NOMO-1 treated with dmso at 0.1 percent for 144 hours (cell line): ENCODE measurements at regions not wholly inside any gene's neighbourhood (a gene's known extent, or its start where the extent isn't known, plus 50 kb on each side); places are given as distances from the start of the nearest gene placed in this dataset.
"Not testable (repeated sequence)": the region's sequence is repeated elsewhere in the genome, so short reads cannot be mapped to it uniquely, and the experiment has no call there.

Experiments
- DNase-seq: peaks from one replicate; lab custom pipeline; 2025; ENCODE audit not compliant: unreplicated experiment; lab: John Stamatoyannopoulos, UW

DNA sequence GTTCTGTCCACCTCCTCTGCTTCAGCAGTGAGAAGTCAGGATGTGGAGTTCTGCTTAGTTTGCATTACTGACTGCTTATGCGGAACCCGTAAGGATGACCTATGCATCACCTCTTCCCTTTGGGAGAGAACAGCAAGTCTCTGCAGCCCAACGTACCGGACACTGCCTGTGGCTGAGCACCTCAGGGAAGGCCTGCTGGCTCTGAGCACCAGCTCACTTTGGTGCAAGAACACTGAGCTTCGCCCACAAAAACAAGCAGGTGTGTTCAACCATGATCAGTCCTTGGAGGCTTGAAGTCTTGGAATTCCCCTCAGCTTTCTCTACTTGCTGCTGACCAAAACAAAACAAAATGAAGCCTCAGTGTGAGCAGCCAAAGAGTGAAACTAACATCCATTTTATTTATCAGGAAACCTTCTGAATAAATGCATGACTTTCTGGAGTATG lies 52.7 kb upstream of the NCK2 start:
- DNase-seq = no peak

DNA sequence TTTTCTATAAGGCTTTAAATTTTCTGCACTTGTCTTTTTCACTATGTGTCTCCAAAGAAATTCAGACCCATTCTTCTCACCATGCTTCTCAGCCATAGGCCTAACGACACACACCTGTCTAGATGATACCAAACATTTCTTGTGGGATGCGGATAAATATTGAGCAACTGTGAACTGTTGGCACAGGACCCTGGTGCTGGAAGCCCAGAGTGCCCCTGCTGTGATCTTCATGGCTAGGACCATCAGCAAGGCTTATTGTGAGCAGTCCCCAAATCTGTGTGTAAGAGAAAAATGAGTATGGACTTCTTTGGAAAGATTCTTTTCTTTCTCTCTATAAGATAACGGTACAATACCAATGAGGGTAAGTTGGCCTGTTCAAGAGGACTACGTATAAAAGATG lies 54.1 kb upstream of the NCK2 start:
- DNase-seq = no peak

- no peak for DNase-seq
These were observed 55.2 kb upstream of the NCK2 start for GRCh38 chr2:105689484-105689883.

- DNase-seq = no peak
These were observed 55.8 kb upstream of the NCK2 start for GRCh38 chr2:105688946-105689345.

DNA sequence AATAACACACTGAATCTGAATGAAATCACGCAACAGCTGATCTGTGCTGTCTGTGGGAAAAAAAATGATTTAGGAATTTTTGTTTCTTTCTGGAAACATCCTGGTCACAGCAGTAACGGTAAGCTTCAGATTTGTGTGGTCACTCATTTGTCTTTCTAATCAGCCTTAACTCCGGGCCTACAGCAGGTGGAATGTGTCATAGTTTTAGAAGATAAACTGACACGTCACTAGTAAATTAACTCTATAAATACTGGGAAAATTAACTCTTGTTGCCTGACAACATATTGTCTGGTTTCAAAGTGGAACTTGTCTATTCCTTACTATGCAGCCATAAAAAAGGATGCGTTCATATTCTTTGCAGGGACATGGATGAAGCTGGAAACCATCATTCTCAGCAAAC lies 58.1 kb upstream of the NCK2 start:
- DNase-seq = no peak

- peak; percentile 9 for DNase-seq
These were observed 61.7 kb upstream of the NCK2 start for GRCh38 chr2:105683011-105683492.

- DNase-seq = no peak
These were observed 62.3 kb upstream of the NCK2 start for GRCh38 chr2:105682401-105682800.

DNA sequence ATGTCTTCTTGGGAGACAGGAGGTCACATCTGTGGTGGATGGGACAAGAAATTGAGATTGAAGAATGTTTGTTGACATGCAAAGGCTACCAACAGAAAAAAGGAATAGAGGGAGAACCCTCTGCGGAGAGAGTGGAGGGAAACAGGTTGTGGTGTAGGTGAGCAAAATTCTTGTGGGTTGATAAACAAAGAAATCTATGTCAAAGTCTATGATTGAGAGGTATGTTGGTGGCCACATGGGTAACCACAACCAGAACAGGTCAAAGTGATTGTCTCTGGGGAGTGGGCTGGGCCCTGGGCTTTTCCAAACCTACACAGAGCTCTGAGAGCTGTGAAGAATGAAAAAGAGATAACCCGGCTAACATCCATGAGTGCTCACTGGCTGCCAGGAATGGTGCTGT lies 62.8 kb upstream of the NCK2 start:
- no peak for DNase-seq

GRCh38 chr2:105680357-105680756 lies 64.4 kb upstream of the NCK2 start:
- DNase-seq = no peak

- DNase-seq = no peak
These were observed 66.4 kb upstream of the NCK2 start for GRCh38 chr2:105678346-105678745.

DNA sequence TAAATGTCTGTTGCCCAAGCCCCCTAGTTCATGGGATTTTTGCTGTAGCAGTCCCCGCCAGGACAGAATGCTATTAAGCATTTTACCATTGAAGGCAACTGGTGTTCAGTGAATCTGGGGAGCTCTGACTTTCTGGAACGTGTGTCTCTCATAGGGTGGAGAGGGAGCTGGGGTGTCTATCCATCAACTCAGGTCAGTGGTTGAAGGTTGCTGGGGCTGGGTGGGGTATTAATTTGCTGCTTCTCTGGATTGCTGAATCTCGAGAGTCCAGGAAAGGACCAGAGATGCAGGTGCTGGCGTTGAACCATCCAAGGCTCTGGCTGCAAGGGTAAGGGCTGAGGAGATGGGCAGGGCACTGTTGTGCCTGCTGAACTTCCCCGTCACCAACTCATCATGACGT lies 66.8 kb upstream of the NCK2 start:
- DNase-seq = no peak

- no peak for DNase-seq
These were observed 68.9 kb upstream of the NCK2 start for GRCh38 chr2:105675841-105676240.

DNA sequence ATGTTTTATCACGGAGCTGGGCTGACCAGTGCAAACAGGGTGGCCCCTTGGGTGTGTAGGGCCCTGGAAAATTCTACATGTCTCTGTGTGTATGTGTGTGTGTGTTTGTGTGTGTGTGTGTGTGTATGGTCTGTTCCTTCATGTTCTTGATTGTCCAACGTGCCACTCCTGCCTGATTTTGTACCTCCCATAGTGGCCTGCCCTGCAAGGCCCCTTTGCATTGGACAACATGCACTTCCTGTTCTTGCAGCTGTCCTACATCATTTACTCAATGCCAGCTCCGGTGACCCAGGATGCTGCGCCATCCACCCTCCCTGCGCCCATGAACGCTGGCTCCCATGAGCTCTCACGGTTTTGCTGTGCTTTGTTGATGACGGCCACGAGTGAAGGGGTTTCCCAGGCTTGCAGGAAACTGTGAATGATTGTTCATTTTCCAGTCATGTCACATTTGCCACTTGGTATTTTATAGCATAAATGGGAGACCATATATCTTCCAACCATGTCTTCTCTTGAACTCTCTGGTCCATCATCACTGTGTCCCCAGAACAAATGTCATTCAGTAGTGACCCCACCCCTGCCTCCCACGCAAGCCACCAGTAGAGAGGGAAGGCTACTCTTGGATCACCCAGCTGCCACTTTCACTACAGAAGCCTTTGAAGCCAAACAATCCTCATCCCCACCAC lies 69.7 kb upstream of the NCK2 start:
- DNase-seq = no peak

DNA sequence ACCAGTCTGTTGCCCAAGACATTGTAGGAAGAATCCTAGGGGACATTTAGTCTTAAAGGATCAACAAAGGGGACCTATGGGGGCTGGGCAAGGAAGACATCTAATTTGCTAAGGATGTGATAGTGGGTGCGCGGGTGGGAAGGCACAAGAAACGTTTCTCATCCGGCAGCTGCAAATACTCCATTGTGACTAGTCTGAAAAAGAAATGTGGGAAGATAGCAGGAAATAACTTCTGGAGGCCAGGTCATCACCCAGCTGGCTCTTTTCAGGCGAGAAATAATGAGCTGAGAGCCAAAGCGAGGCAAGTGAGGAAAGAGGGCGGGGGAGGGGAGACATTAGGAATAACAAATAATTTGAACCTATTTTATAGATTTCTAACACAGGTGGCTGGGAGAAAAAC lies 70.3 kb upstream of the NCK2 start:
- DNase-seq = no peak

- DNase-seq = no peak
These were observed 73.6 kb upstream of the NCK2 start for GRCh38 chr2:105671156-105671555.

- no peak for DNase-seq
These were observed 75.3 kb upstream of the NCK2 start for GRCh38 chr2:105669384-105669891.

- no peak for DNase-seq
These were observed 79.2 kb upstream of the NCK2 start for GRCh38 chr2:105665480-105665879.

DNA sequence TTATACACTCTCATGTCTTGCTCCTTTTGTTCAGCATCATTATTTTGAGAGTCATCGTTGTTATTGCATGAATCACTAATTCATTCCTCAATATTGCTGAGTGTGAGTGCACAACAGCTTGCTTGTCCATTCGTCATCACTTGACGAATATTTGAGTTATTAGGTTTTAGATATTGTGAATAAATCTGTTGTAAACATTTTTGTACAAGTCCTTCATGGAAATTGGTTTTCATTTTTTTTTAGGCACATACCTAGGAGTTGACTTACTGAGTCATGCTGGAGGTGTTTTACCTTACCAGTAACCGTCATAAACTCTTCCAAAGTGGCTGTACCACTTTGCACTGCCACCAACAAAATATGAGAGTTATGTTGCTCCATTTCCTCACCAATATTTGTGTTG lies 84.2 kb upstream of the NCK2 start:
- DNase-seq = no peak

GRCh38 chr2:105655723-105656606 lies 88.7 kb upstream of the NCK2 start:
- not testable (repeated sequence) for DNase-seq

GRCh38 chr2:105655244-105655643 lies 89.5 kb upstream of the NCK2 start:
- DNase-seq = no peak

- DNase-seq = no peak
These were observed 90.2 kb upstream of the NCK2 start for GRCh38 chr2:105654474-105655004.

DNA sequence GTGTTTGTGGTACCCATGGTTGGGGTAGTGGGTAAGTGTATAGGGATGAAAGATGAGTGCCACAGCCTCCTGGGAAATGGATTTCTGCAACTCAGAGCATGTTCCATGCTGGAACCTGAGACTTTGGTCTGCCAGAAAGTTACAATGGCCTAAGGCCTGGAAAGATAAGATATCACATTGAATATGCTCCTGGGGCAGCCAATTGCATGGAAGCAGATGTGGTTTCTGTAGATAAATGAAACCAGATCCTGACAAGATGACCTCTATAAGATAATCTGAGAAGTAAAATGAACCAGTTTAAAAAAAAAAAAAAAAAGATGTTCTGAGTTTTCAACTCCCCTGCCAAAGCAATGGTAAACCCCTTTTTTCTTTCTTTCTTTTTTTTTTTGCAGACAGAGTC lies 91.4 kb upstream of the NCK2 start:
- no peak for DNase-seq
